NB4 (cell line): ENCODE measurements at regions not wholly inside any gene's neighbourhood (a gene's known extent, or its start where the extent isn't known, plus 50 kb on each side); places are given as distances from the start of the nearest gene placed in this dataset.

Experiments
- CTCF ChIP-seq: IDR thresholded peaks from one replicate; pipeline ENCODE4 v1.5.1; 2012; ENCODE audit warnings: low read depth, low read length
- POLR2A ChIP-seq: IDR thresholded peaks from 2 replicates; pipeline ENCODE4 v1.6.1; 2011; ENCODE audit warnings: mild to moderate bottlenecking; ENCODE audit not compliant: insufficient read length; ENCODE audit errors: extremely low read depth

GRCh38 chr4:24091639-24092233 lies 201.9 kb upstream of the PPARGC1A start:
- TF ChIP-seq CTCF (no peak), POLR2A (no peak)
